PC-3 (cell line): ENCODE measurements at regions not wholly inside any gene's neighbourhood (a gene's known extent, or its start where the extent isn't known, plus 50 kb on each side); places are given as distances from the start of the nearest gene placed in this dataset.

Experiments used
- ATAC-seq: fragments of 200-7000 bp; cut with Tn5 transposase; 2 replicates; pipeline ENCODE4 v1.9.1; 2020; ENCODE audit warnings: mild to moderate bottlenecking, moderate library complexity
- BruUV-seq: library from RNA; stranded (reverse); fragments of 400-500 nt; replicated peaks from 2 replicates; lab custom pipeline; 2021; lab: Mats Ljungman, UMichigan
- CTCF ChIA-PET: fragments of 300-600 bp; sonication (Branson Sonifier 250); formaldehyde crosslinking; loops from one replicate; lab custom pipeline; 2022; ENCODE audit warnings: antibody characterized with exemption; lab: Charles Lee
- POLR2A ChIA-PET: fragments of 300-600 bp; sonication (Branson Sonifier 250); formaldehyde crosslinking; loops from one replicate; lab custom pipeline; 2022; ENCODE audit warnings: antibody characterized with exemption; ENCODE audit not compliant: unreplicated experiment; lab: Charles Lee
- DNase-seq: peaks from one replicate; pipeline ENCODE4 v3.0.0-alpha.2; 2015
- H2AFZ ChIP-seq: fragments of 300-600 bp; sonication (generic); 2 replicates; pipeline ENCODE4 v1.6.0; 2016; ENCODE audit warnings: antibody characterized with exemption, low read length
- H3F3A ChIP-seq: fragments of 300-600 bp; sonication (generic); one replicate; pipeline ENCODE4 v1.6.0; 2017; ENCODE audit warnings: antibody characterized with exemption, low read length, control low read depth, mild to moderate bottlenecking; ENCODE audit not compliant: unreplicated experiment
- H3K27ac ChIP-seq: fragments of 300-600 bp; sonication (generic); 2 replicates; pipeline ENCODE4 v1.5.1; 2016; ENCODE audit warnings: mild to moderate bottlenecking, low read length
- H3K27me3 ChIP-seq: fragments of 300-600 bp; sonication (generic); 2 replicates; pipeline ENCODE4 v1.6.1; 2016; ENCODE audit warnings: low read length, mixed read lengths
- H3K36me3 ChIP-seq: fragments of 300-600 bp; sonication (generic); 2 replicates; pipeline ENCODE4 v1.6.1; 2016; ENCODE audit warnings: low read depth, mixed run types, low read length, mixed read lengths
- H3K4me1 ChIP-seq: fragments of 300-600 bp; sonication (generic); 2 replicates; pipeline ENCODE4 v1.5.1; 2016; ENCODE audit warnings: low read length; ENCODE audit not compliant: insufficient read depth
- H3K4me2 ChIP-seq: fragments of 300-600 bp; sonication (generic); 2 replicates; pipeline ENCODE4 v1.6.0; 2016; ENCODE audit warnings: low read length
- H3K4me3 ChIP-seq: fragments of 300-600 bp; sonication (generic); 2 replicates; pipeline ENCODE4 v1.5.1; 2016; ENCODE audit warnings: mild to moderate bottlenecking, low read length, mixed read lengths
- H3K79me2 ChIP-seq: fragments of 300-600 bp; sonication (generic); 2 replicates; pipeline ENCODE4 v1.6.1; 2017; ENCODE audit warnings: low read length, mixed read lengths
- H3K9ac ChIP-seq: fragments of 300-600 bp; sonication (generic); 2 replicates; pipeline ENCODE4 v1.6.0; 2016; ENCODE audit warnings: mild to moderate bottlenecking, low read length
- H3K9me2 ChIP-seq: fragments of 300-600 bp; sonication (generic); replicated peaks from 2 replicates; pipeline ENCODE4 v1.6.1; 2016; ENCODE audit warnings: mixed run types, low read length, mixed read lengths
- H3K9me3 ChIP-seq: fragments of 300-600 bp; sonication (generic); 2 replicates; pipeline ENCODE4 v1.6.1; 2016; ENCODE audit warnings: low read length, mixed read lengths
- H4K20me1 ChIP-seq: fragments of 300-600 bp; sonication (generic); 2 replicates; pipeline ENCODE4 v1.6.1; 2016; ENCODE audit warnings: low read length, mixed read lengths
- EZH2 ChIP-seq: fragments of 300-600 bp; sonication (generic); IDR thresholded peaks from one replicate; pipeline ENCODE4 v1.6.1; 2017; ENCODE audit warnings: antibody characterized with exemption, mild to moderate bottlenecking, low read length; ENCODE audit not compliant: unreplicated experiment
- EZH2phosphoT487 ChIP-seq: fragments of 300-600 bp; sonication (generic); IDR thresholded peaks from 2 replicates; pipeline ENCODE4 v1.6.1; 2018; ENCODE audit warnings: mild to moderate bottlenecking, antibody characterized with exemption, low read length, borderline replicate concordance
- intact Hi-C: fragments of 100-400 bp; cut with micrococcal nuclease; formaldehyde crosslinking; loops from 2 replicates; pipeline ENCODE4 v1.9.0; 2023
- TF ChIP-seq, protein P1 (sequence below): fragments of 300-600 bp; sonication (generic); conservative IDR thresholded peaks from 2 replicates; pipeline ENCODE4 v1.5.1; 2017; ENCODE audit warnings: antibody characterized with exemption, low read depth, mild to moderate bottlenecking, low read length

DNA sequence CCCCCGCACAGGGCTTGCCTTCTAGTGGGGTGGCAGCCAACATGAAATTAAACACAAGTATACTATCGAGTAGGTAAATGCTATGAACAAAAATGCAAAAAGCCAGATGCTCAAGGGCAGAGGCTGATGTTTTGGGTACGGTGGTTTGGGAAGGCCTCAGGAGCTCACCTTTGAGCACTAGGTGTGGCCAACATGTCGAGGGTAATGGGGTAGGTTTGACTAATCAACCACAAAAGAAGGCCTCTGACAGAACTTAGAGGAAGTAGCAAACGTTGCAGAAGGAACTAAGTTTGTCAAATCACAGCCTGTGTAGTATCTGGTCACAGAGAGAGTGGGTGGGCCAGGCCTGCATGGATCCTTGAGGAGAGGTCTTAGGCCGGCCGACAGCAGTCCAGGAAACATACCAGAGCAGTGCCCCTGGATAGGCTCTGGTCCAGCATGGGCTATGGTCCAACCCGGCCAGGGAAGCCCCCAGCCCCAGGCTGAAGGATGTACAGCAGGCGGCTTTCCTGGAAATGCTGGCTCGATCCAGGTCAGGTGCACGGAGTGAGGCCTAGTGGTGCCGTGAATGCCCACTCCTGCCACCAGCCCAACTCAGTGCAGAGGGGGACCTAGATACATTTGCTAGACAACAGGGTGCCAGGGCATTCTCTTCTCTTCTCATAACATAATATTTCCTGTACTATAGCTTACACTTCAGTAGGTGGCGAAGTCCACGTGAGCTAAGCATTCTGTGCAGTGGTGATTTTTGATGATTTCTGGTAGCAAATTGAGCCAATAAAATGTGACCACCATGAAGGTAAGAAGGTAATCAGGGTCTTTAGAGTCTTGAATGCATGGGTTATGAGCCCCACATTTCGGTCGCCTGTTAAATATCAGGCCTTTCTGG, 56.3 kb upstream of the CD93 start:
- Histone ChIP-seq H3K27me3 (no peaks in the 10 kb centered on the region), H3K27ac (peak overlapping the region; percentile 93), H3K36me3 (no peaks in the 10 kb centered on the region), H3F3A (peaks cover 7% of the 10 kb centered on the region), H3K4me3 (no peak overlapping the region; the same call in 1 of the 2 replicates), H3K4me1 (peaks cover 57% of the 10 kb centered on the region), H3K9me2 (no peaks in the 10 kb centered on the region), H3K79me2 (no peaks in the 10 kb centered on the region), H3K9me3 (no peaks in the 10 kb centered on the region), H2AFZ (0 out of 2 replicates have a peak overlapping the region, but pooled peaks have one; percentile 4), H3K9ac (peak overlapping the region; percentile 54), H4K20me1 (no peaks in the 10 kb centered on the region), H3K4me2 (peak overlapping the region; percentile 61)
- no peak for TF ChIP-seq EZH2phosphoT487
- TF ChIP-seq, protein P1, sequence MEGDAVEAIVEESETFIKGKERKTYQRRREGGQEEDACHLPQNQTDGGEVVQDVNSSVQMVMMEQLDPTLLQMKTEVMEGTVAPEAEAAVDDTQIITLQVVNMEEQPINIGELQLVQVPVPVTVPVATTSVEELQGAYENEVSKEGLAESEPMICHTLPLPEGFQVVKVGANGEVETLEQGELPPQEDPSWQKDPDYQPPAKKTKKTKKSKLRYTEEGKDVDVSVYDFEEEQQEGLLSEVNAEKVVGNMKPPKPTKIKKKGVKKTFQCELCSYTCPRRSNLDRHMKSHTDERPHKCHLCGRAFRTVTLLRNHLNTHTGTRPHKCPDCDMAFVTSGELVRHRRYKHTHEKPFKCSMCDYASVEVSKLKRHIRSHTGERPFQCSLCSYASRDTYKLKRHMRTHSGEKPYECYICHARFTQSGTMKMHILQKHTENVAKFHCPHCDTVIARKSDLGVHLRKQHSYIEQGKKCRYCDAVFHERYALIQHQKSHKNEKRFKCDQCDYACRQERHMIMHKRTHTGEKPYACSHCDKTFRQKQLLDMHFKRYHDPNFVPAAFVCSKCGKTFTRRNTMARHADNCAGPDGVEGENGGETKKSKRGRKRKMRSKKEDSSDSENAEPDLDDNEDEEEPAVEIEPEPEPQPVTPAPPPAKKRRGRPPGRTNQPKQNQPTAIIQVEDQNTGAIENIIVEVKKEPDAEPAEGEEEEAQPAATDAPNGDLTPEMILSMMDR: no peak
- no peak for TF ChIP-seq EZH2
- CTCF ChIA-PET: interaction anchor here (0.9 kb wide), 1 partner anchor 59 kb away, joined by 3 read pairs; no protein-coding TSS in a partner anchor
- BruUV-seq: no TSS peak
- DNase-seq (peak; percentile 68), ATAC-seq (no peak)
- POLR2A ChIA-PET: no interaction called here
- intact Hi-C loops: no loop called here

- H3K9me2 ChIP-seq: no peaks in the 10 kb centered on the region
- TF ChIP-seq, protein P1: no peak
- TF ChIP-seq EZH2 (no peak), EZH2phosphoT487 (no peak)
- BruUV-seq: no TSS peak
- H3F3A ChIP-seq: peaks cover 3% of the 10 kb centered on the region
- intact Hi-C loops: no loop called here
- no peaks in the 10 kb centered on the region for H4K20me1 ChIP-seq
- H3K4me1 ChIP-seq: peaks cover 49% of the 10 kb centered on the region
- no peak for DNase-seq
- no peaks in the 10 kb centered on the region for H3K9me3 ChIP-seq
- no peak for ATAC-seq
- no peaks in the 10 kb centered on the region for H3K27me3 ChIP-seq
- H3K27ac ChIP-seq: peak overlapping the region; percentile 93
- H3K36me3 ChIP-seq: no peaks in the 10 kb centered on the region
- ChIA-PET POLR2A (no interaction called here), CTCF (no interaction called here)
- no peaks in the 10 kb centered on the region for H3K79me2 ChIP-seq
- H3K4me2 ChIP-seq: peak overlapping the region; percentile 61
- H3K9ac ChIP-seq: no peak overlapping the region
- 0 out of 2 replicates have a peak overlapping the region, but pooled peaks have one; percentile 4 for H2AFZ ChIP-seq
- no peak overlapping the region for H3K4me3 ChIP-seq
These were observed 55.5 kb upstream of the CD93 start for GRCh38 chr20:23141450-23142161.
